Transverse colon (tissue), 4 donors: ENCODE measurements at regions not wholly inside any gene's neighbourhood (a gene's known extent, or its start where the extent isn't known, plus 50 kb on each side); places are given as distances from the start of the nearest gene placed in this dataset.

Experiments
- POLR2A ChIP-seq: fragments of 450-650 bp; IDR thresholded peaks from one replicate; pipeline ENCODE4 v1.6.1; 2016; ENCODE audit warnings: antibody characterized with exemption, mild to moderate bottlenecking, moderate library complexity
- POLR2AphosphoS5 ChIP-seq, 3 donors: sonication (generic); formaldehyde crosslinking; IDR thresholded peaks; one replicate each; pipeline ENCODE4 v1.6.1; 2016; ENCODE audit warnings: antibody characterized with exemption in 3 of 3
- TF ChIP-seq, protein P1 (sequence below), 5 experiments: fragments of 200-600 bp in 3 of 5; fragments of 450-650 bp in 2 of 5; sonication (generic) in 3 of 5; IDR thresholded peaks; 1 replicate in 2 of 5; 2 replicates in 3 of 5; pipeline ENCODE4 v1.5.1; 2016 to 2017; ENCODE audit warnings: antibody characterized with exemption in 5 of 5, inconsistent platforms in 3 of 5, mild to moderate bottlenecking in 2 of 5, moderate library complexity in 1 of 5

DNA sequence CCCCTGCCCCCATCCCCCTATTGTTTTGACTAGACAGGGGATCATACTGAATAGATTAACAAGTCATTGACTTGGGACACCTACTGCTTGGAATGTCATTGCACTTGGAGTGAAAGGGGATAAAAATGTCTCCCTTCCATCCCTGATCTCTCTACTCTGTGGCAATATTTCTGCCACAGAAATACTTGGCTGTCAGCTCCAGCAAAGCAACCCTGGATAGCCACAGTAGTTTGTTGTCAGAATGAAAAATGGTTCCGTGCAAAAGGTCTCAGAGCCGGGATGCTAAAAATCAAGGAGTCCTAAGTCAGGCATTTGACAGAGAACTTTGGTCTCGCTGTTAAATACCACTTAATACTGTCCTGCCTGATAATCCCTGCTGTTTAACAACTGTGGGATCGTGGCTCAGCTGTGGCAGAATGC, 722.0 kb upstream of the SOX9 start:
- TF ChIP-seq, protein P1, sequence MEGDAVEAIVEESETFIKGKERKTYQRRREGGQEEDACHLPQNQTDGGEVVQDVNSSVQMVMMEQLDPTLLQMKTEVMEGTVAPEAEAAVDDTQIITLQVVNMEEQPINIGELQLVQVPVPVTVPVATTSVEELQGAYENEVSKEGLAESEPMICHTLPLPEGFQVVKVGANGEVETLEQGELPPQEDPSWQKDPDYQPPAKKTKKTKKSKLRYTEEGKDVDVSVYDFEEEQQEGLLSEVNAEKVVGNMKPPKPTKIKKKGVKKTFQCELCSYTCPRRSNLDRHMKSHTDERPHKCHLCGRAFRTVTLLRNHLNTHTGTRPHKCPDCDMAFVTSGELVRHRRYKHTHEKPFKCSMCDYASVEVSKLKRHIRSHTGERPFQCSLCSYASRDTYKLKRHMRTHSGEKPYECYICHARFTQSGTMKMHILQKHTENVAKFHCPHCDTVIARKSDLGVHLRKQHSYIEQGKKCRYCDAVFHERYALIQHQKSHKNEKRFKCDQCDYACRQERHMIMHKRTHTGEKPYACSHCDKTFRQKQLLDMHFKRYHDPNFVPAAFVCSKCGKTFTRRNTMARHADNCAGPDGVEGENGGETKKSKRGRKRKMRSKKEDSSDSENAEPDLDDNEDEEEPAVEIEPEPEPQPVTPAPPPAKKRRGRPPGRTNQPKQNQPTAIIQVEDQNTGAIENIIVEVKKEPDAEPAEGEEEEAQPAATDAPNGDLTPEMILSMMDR (IDR thresholded peaks at IDR 0.05) = no peak
- TF ChIP-seq POLR2AphosphoS5 (IDR thresholded peaks at IDR 0.05) (no peak), POLR2A (no peak)
